MG63 (cell line): ENCODE measurements at regions not wholly inside any gene's neighbourhood (a gene's known extent, or its start where the extent isn't known, plus 50 kb on each side); places are given as distances from the start of the nearest gene placed in this dataset.

Source experiments
- DNase-seq: peaks from one replicate; pipeline ENCODE4 v3.0.0-alpha.2; 2020
- H3K27me3 ChIP-seq: fragments of 250-450 bp; sonication (Bioruptor Pico); 2 replicates; pipeline ENCODE4 v1.5.1; 2020; ENCODE audit warnings: mild to moderate bottlenecking, moderate library complexity
- H3K36me3 ChIP-seq: fragments of 250-450 bp; sonication (Bioruptor Pico); 2 replicates; pipeline ENCODE4 v1.5.1; 2020; ENCODE audit warnings: mild to moderate bottlenecking, moderate library complexity
- H3K4me3 ChIP-seq: fragments of 250-450 bp; sonication (Bioruptor Pico); 2 replicates; pipeline ENCODE4 v1.5.1; 2020; ENCODE audit warnings: mild to moderate bottlenecking, moderate library complexity
- H3K9me3 ChIP-seq: fragments of 250-450 bp; sonication (Bioruptor Pico); 2 replicates; pipeline ENCODE4 v1.5.1; 2020; ENCODE audit warnings: mild to moderate bottlenecking, moderate library complexity

DNA sequence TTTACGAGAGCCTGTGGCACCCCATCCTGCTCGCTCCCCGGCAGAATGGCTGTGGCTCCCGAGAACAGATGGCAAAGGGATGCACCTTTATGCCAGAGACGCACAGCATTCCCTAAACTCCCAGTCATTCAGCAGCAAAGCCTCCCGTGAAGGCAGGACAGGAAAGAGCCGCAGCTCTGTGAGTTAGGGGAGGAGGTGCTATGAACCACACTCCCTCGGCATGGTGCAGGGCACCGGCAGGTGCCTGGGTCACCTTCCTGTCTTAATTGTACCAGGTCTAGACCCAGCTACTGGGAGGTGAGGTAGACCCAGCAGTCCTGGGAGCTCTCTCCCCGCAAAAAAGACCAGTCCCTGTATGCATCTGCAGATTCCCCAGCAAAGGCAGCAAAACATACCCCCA is 149.8 kb downstream of the TWIST2 start:
- H3K36me3 ChIP-seq, result no peaks in the 10 kb centered on the region
- no peak overlapping the region for H3K4me3 ChIP-seq
- H3K9me3 ChIP-seq, result peaks cover 18% of the 10 kb centered on the region
- no peaks in the 10 kb centered on the region for H3K27me3 ChIP-seq
- no peak for DNase-seq
